ENCODE measurements at regions not wholly inside any gene's neighbourhood (a gene's known extent, or its start where the extent isn't known, plus 50 kb on each side); places are given as distances from the start of the nearest gene placed in this dataset.

GRCh38 chr19:31627620-31628365 is 278.6 kb upstream of the TSHZ3 start:
- Histone ChIP-seq H3K4me3 (replicated peaks; ENCODE audit: low read depth, low read length) (no peak overlapping the region), H3K27me3 (replicated peaks; ENCODE audit: control insufficient read depth, insufficient read depth, low read length) (no peaks in the 10 kb centered on the region), H3K36me3 (ENCODE audit: control insufficient read depth, insufficient read depth, low read length) (no peaks in the 10 kb centered on the region)
- DNase-seq (ENCODE audit: extremely low read depth, insufficient read length) = no peak
- no peak for TF ChIP-seq CTCF (IDR thresholded peaks at IDR 0.05; ENCODE audit: insufficient read depth, low read length, poor library complexity, severe bottlenecking)

GRCh38 chr19:31629579-31630363 is 280.5 kb upstream of the TSHZ3 start:
- Histone ChIP-seq H3K4me3 (replicated peaks; ENCODE audit: low read depth, low read length) (no peak overlapping the region), H3K27me3 (replicated peaks; ENCODE audit: control insufficient read depth, insufficient read depth, low read length) (no peaks in the 10 kb centered on the region), H3K36me3 (ENCODE audit: control insufficient read depth, insufficient read depth, low read length) (no peaks in the 10 kb centered on the region)
- TF ChIP-seq CTCF (IDR thresholded peaks at IDR 0.05; ENCODE audit: insufficient read depth, low read length, poor library complexity, severe bottlenecking) = no peak
- no peak for DNase-seq (ENCODE audit: extremely low read depth, insufficient read length)

GRCh38 chr19:31633014-31633413 is 283.8 kb upstream of the TSHZ3 start:
- Histone ChIP-seq H3K36me3 (ENCODE audit: control insufficient read depth, insufficient read depth, low read length) (no peaks in the 10 kb centered on the region), H3K27me3 (replicated peaks; ENCODE audit: control insufficient read depth, insufficient read depth, low read length) (no peaks in the 10 kb centered on the region), H3K4me3 (replicated peaks; ENCODE audit: low read depth, low read length) (no peak overlapping the region)
- no peak for TF ChIP-seq CTCF (IDR thresholded peaks at IDR 0.05; ENCODE audit: insufficient read depth, low read length, poor library complexity, severe bottlenecking)
- no peak for DNase-seq (ENCODE audit: extremely low read depth, insufficient read length)

GRCh38 chr19:31639306-31639705 is 290.1 kb upstream of the TSHZ3 start:
- TF ChIP-seq CTCF (IDR thresholded peaks at IDR 0.05; ENCODE audit: insufficient read depth, low read length, poor library complexity, severe bottlenecking) = no peak
- DNase-seq (ENCODE audit: extremely low read depth, insufficient read length) = no peak
- Histone ChIP-seq H3K36me3 (ENCODE audit: control insufficient read depth, insufficient read depth, low read length) (no peaks in the 10 kb centered on the region), H3K4me3 (replicated peaks; ENCODE audit: low read depth, low read length) (no peak overlapping the region), H3K27me3 (replicated peaks; ENCODE audit: control insufficient read depth, insufficient read depth, low read length) (no peaks in the 10 kb centered on the region)

DNA sequence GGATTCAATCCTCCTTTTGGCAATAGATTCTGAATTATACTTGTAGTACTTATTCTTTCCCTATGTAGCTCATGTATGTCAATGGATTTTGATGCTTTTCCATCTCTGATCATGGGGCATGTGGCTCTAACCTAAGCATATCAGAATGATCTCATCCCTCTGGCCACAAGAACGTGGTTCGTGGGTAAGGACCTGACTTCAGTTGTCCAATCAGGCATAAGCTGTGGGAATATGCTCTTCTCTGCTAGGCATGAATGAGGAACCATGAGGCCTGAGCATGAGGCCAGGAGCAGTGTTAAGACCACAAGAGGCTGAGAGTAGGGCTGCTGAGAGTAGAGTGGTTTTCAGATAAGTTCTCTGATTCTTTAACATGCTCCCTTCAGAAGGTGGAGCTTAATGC is 292.4 kb upstream of the TSHZ3 start:
- Histone ChIP-seq H3K36me3 (ENCODE audit: control insufficient read depth, insufficient read depth, low read length) (no peaks in the 10 kb centered on the region), H3K4me3 (replicated peaks; ENCODE audit: low read depth, low read length) (no peak overlapping the region), H3K27me3 (replicated peaks; ENCODE audit: control insufficient read depth, insufficient read depth, low read length) (no peaks in the 10 kb centered on the region)
- no peak for TF ChIP-seq CTCF (IDR thresholded peaks at IDR 0.05; ENCODE audit: insufficient read depth, low read length, poor library complexity, severe bottlenecking)
- DNase-seq (ENCODE audit: extremely low read depth, insufficient read length) = no peak
